ENCODE measurements at regions not wholly inside any gene's neighbourhood (a gene's known extent, or its start where the extent isn't known, plus 50 kb on each side); places are given as distances from the start of the nearest gene placed in this dataset.

- TF ChIP-seq CTCF (conservative IDR thresholded peaks at IDR 0.05) (no peak), ZFX (IDR thresholded peaks at IDR 0.05) (no peak)
Measured at GRCh38 chr5:120122703-120123102, 341.4 kb upstream of the PRR16 start.

Measured in C4-2B (cell line).